Psoas muscle (tissue), 7 donors: ENCODE measurements at regions not wholly inside any gene's neighbourhood (a gene's known extent, or its start where the extent isn't known, plus 50 kb on each side); places are given as distances from the start of the nearest gene placed in this dataset.

Experiments used
- ATAC-seq, 4 donors: fragments of 200-7000 bp; cut with Tn5 transposase; one replicate each; pipeline ENCODE4 v1.9.1; 2020; ENCODE audit warnings: moderate library complexity in 3 of 4, mild to moderate bottlenecking in 2 of 4
- DNase-seq, 2 donors: peaks; one replicate each; pipeline ENCODE4 v3.0.0-alpha.2; 2020
- H3K27ac ChIP-seq: fragments of 200-600 bp; one replicate; pipeline ENCODE4 v1.8.0; 2022
- H3K27me3 ChIP-seq, 3 donors: fragments of 200-600 bp in 1 of 3; one replicate each; pipeline versions ENCODE4 v1.6.1 to v1.8.0; 2013 to 2022; ENCODE audit warnings: low read length in 2 of 3, mild to moderate bottlenecking in 2 of 3, moderate library complexity in 1 of 3; ENCODE audit not compliant: insufficient read depth in 3 of 3
- H3K36me3 ChIP-seq, 2 donors: fragments of 200-600 bp in 1 of 2; one replicate each; pipeline versions ENCODE4 v1.6.1 to v1.8.0; 2013 to 2022; ENCODE audit warnings: low read depth in 1 of 2, mild to moderate bottlenecking in 1 of 2, moderate library complexity in 1 of 2; ENCODE audit not compliant: insufficient read depth in 1 of 2
- H3K4me1 ChIP-seq: fragments of 200-600 bp; one replicate; pipeline ENCODE4 v1.8.0; 2022
- H3K4me3 ChIP-seq: fragments of 200-600 bp; one replicate; pipeline ENCODE4 v1.8.0; 2022; ENCODE audit warnings: mild to moderate bottlenecking
- H3K9me3 ChIP-seq: fragments of 200-600 bp; one replicate; pipeline ENCODE4 v1.8.0; 2022
- WGBS, 3 donors: extraction: QIAGEN DNeasy Blood & Tissue Kit; methylation state at CpG; one replicate each; pipeline versions ENCODE4 v1.1.6 to v1.1.7; 2013; 5-methylcytosine and 5-hydroxymethylcytosine counted together
- intact Hi-C, 2 donors: fragments of 100-400 bp; cut with DNase I; formaldehyde crosslinking; loops; one replicate each; pipeline versions ENCODE4 v1.11.0 to v1.14.2; 2022
- TF ChIP-seq, protein P1 (sequence below): fragments of 200-600 bp; IDR thresholded peaks from one replicate; pipeline ENCODE4 v1.8.0; 2022; ENCODE audit warnings: antibody characterized with exemption
- donor health status: healthy with polysubstance abuse.
- donor health status: DM: no; HTN: no; CAD: no; lungs with moderate emphysema.
- donor health status: Bipolar disorder and iron deficiency.
- donor health status: healthy.
- donor health status: DM: yes; HTN: yes; CAD: no.
- donor health status: DM: no; HTN: no; CAD: no.
- donor health status: DM: yes; HTN: yes; CAD: no.

DNA sequence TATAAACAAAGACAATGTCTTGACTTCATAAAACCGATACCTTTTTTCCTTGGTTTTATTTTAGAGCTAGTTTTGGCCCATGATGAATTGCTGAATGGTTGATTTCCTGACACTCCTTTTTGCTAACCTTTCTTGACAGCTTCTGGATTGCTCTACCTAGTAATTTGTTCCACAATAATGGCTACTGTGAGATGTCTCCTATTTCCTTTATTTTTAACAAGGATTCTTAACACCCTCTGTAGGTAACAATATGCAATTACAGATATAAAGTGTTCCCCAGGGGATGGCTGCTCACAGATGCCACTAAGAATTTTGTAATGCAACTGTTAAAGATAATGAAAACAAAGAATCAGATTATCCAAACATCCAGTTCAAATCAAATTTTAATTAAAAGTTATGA, 100.8 kb upstream of the ATP5MC3 start:
- intact Hi-C loops, result loop anchor here in 1 of 2 donors (10.0 kb wide), 1 partner anchor 167 kb away; no protein-coding TSS in a partner anchor
- TF ChIP-seq, protein P1, sequence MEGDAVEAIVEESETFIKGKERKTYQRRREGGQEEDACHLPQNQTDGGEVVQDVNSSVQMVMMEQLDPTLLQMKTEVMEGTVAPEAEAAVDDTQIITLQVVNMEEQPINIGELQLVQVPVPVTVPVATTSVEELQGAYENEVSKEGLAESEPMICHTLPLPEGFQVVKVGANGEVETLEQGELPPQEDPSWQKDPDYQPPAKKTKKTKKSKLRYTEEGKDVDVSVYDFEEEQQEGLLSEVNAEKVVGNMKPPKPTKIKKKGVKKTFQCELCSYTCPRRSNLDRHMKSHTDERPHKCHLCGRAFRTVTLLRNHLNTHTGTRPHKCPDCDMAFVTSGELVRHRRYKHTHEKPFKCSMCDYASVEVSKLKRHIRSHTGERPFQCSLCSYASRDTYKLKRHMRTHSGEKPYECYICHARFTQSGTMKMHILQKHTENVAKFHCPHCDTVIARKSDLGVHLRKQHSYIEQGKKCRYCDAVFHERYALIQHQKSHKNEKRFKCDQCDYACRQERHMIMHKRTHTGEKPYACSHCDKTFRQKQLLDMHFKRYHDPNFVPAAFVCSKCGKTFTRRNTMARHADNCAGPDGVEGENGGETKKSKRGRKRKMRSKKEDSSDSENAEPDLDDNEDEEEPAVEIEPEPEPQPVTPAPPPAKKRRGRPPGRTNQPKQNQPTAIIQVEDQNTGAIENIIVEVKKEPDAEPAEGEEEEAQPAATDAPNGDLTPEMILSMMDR, result peak; percentile 46
- no peak for ATAC-seq

DNA sequence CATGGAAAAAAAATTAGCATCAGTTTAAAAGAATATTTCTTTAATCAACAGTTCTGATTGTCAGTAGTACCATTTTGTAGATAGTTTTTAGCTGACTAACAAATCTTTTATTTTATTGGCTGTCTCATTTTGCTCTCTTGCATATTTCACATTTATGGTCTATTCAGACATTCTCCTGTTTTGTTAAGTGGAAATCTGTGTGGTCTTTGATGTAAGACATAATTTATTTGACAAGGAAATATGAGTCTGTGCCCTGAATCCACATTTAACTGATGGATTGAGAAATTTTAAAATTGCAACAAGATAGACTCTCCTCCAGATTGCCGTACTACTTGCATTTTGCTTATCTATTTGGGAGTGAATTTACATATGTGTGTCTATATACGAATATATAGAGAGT, 96.3 kb upstream of the ATP5MC3 start:
- Histone ChIP-seq H3K27me3 (no peaks in the 10 kb centered on the region), H3K4me3 (no peak overlapping the region), H3K27ac (no peak overlapping the region), H3K36me3 (no peaks in the 10 kb centered on the region), H3K9me3 (no peaks in the 10 kb centered on the region), H3K4me1 (no peaks in the 10 kb centered on the region)
- ATAC-seq, result no peak
- intact Hi-C loops, result no loop called here
- TF ChIP-seq, protein P1, result no peak
- WGBS, 3 donors, result 85 to 91% (median 86%) methylated on average over 2 of the region's 2 CpGs
- no peak for DNase-seq

More for the DNA sequence above, 100.8 kb upstream of the ATP5MC3 start:
- 69 to 78% (median 76%) methylated on average over 1 of the region's 1 CpG for WGBS, 3 donors
- DNase-seq, result no peak
- H3K27ac ChIP-seq, result no peak overlapping the region
- no peaks in the 10 kb centered on the region for H3K36me3 ChIP-seq
- no peaks in the 10 kb centered on the region for H3K27me3 ChIP-seq
- H3K4me1 ChIP-seq, result no peaks in the 10 kb centered on the region
- H3K4me3 ChIP-seq, result no peak overlapping the region
- no peaks in the 10 kb centered on the region for H3K9me3 ChIP-seq

DNA sequence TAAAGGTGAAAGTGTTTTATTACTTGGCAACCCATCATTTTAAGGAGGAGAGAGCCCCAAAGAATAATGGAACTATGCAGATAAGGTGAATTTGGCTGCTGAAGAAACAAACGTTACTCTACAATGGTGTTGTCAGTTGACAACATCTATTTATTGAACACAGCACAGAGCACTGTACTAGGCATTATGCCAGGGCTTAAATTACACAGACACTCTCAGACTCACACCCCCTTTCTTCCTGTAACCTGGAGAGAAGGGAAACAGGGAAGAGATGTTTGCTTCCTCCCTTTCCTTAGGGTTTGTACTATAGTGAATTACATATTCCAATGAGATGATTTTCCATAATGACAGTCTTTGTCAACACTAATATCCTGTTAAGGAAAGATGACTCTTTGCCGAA, 94.0 kb upstream of the ATP5MC3 start:
- TF ChIP-seq, protein P1, result no peak
- Histone ChIP-seq H3K4me1 (no peaks in the 10 kb centered on the region), H3K27ac (no peak overlapping the region), H3K4me3 (no peak overlapping the region), H3K36me3 (no peaks in the 10 kb centered on the region), H3K27me3 (peaks cover 0 to 3% (median 0%) of the 10 kb centered on the region in 3 donors), H3K9me3 (no peaks in the 10 kb centered on the region)
- ATAC-seq (no peak), DNase-seq (no peak)
- intact Hi-C loops, result no loop called here
- 33 to 41% (median 33%) methylated on average over 2 of the region's 2 CpGs for WGBS, 3 donors

DNA sequence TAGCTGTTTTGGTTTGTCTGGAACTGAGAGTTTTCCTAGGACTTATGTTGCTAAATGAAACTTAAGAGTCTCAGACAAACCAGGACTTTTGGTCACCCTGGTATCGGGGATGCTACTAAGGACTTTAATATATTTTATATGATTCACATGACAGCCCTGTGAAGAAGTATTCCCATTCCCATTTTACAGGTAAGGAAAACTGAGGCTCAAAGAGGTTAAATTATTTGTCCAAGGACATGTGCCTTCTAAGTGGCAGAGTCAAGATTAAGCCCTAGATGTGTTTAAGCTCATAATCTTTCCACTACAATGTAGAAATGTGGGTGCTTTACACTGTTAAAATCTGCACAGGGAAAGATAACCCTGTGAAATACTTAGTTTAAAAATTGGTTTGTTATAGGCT, 77.7 kb upstream of the ATP5MC3 start:
- Histone ChIP-seq H3K27me3 (peaks cover 0 to 6% (median 0%) of the 10 kb centered on the region in 3 donors), H3K27ac (no peak overlapping the region), H3K9me3 (no peaks in the 10 kb centered on the region), H3K4me1 (no peaks in the 10 kb centered on the region), H3K4me3 (no peak overlapping the region), H3K36me3 (no peaks in the 10 kb centered on the region)
- DNase-seq (no peak), ATAC-seq (no peak)
- 95 to 97% (median 97%) methylated on average over 1 of the region's 1 CpG for WGBS, 3 donors
- intact Hi-C loops, result loop anchor here in 1 of 2 donors (10.0 kb wide), 1 partner anchor 836 kb away; the partner anchor contains the start of genes HOXD12 and HOXD13
- TF ChIP-seq, protein P1, result no peak
